ENCODE measurements at regions not wholly inside any gene's neighbourhood (a gene's known extent, or its start where the extent isn't known, plus 50 kb on each side); places are given as distances from the start of the nearest gene placed in this dataset.

DNA sequence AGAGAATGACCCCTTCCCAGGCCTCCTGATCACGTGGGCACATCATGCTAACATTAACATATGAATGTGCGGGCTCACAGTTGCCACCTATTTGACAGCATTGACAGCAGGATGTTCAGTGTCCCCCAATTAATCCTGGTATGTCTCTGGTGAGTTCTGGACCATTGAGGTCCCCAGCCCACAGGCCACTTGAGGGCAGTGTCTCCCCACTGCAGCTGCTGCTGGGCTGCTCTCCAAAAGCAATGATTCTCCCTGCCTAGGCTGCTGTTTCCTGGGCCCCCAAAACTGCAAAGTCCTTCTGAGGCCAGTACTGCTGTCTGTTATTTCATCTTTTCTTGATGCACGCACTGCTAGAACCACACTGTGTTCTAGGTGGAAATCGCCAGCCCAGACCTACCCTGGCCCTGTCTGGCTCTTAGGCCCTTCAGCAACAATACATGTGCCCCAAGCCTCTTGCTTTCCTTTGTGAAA is 52.7 kb upstream of the MAPK4 start:
- TF ChIP-seq, protein P1, sequence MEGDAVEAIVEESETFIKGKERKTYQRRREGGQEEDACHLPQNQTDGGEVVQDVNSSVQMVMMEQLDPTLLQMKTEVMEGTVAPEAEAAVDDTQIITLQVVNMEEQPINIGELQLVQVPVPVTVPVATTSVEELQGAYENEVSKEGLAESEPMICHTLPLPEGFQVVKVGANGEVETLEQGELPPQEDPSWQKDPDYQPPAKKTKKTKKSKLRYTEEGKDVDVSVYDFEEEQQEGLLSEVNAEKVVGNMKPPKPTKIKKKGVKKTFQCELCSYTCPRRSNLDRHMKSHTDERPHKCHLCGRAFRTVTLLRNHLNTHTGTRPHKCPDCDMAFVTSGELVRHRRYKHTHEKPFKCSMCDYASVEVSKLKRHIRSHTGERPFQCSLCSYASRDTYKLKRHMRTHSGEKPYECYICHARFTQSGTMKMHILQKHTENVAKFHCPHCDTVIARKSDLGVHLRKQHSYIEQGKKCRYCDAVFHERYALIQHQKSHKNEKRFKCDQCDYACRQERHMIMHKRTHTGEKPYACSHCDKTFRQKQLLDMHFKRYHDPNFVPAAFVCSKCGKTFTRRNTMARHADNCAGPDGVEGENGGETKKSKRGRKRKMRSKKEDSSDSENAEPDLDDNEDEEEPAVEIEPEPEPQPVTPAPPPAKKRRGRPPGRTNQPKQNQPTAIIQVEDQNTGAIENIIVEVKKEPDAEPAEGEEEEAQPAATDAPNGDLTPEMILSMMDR (IDR thresholded peaks at IDR 0.05; ENCODE audit: insufficient read depth, low read length) = peak; percentile 81
- TF ChIP-seq POLR2AphosphoS5 (IDR thresholded peaks at IDR 0.05; ENCODE audit: low read depth) = no peak
